ENCODE measurements at regions not wholly inside any gene's neighbourhood (a gene's known extent, or its start where the extent isn't known, plus 50 kb on each side); places are given as distances from the start of the nearest gene placed in this dataset.

DNA sequence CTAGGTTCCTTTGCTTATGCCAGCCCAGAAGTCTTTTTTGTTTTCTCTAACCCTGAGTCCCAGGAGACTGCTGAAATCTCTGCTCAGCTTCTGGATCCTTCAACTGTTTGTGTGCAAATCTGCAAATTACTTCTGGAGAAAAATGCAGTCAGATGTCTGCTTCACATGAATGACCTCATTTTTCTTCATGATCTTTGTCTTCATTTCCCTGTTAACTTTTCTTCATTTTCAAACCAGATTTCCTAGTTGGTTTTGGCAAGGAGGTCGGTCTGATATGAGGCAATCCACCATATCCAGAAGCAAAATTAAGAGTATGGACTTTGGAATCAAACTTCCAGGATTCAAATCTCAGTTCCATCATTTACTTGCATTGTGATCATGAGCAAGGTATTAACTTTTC is 66.8 kb downstream of the ZNF503 start:
- TF ChIP-seq, protein P1, sequence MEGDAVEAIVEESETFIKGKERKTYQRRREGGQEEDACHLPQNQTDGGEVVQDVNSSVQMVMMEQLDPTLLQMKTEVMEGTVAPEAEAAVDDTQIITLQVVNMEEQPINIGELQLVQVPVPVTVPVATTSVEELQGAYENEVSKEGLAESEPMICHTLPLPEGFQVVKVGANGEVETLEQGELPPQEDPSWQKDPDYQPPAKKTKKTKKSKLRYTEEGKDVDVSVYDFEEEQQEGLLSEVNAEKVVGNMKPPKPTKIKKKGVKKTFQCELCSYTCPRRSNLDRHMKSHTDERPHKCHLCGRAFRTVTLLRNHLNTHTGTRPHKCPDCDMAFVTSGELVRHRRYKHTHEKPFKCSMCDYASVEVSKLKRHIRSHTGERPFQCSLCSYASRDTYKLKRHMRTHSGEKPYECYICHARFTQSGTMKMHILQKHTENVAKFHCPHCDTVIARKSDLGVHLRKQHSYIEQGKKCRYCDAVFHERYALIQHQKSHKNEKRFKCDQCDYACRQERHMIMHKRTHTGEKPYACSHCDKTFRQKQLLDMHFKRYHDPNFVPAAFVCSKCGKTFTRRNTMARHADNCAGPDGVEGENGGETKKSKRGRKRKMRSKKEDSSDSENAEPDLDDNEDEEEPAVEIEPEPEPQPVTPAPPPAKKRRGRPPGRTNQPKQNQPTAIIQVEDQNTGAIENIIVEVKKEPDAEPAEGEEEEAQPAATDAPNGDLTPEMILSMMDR (IDR thresholded peaks at IDR 0.05), result no peak
- no peak for TF ChIP-seq EZH2 (IDR thresholded peaks at IDR 0.05; ENCODE audit: borderline replicate concordance, insufficient read depth, low read depth, low read length, poor library complexity, severe bottlenecking)
